Neutrophil (primary cell): ENCODE measurements at regions not wholly inside any gene's neighbourhood (a gene's known extent, or its start where the extent isn't known, plus 50 kb on each side); places are given as distances from the start of the nearest gene placed in this dataset.
"Not testable (repeated sequence)": the region's sequence is repeated elsewhere in the genome, so short reads cannot be mapped to it uniquely, and the experiment has no call there.

Experiments used
- H3K27ac ChIP-seq: fragments of 200-600 bp; sonication (generic); 2 replicates; pipeline ENCODE4 v1.5.1; 2016; ENCODE audit warnings: mild to moderate bottlenecking, moderate library complexity
- H3K27me3 ChIP-seq: fragments of 200-600 bp; sonication (generic); 2 replicates; pipeline ENCODE4 v1.6.0; 2016; ENCODE audit warnings: mild to moderate bottlenecking
- H3K36me3 ChIP-seq: fragments of 200-600 bp; sonication (generic); 2 replicates; pipeline ENCODE4 v1.5.1; 2017
- H3K4me1 ChIP-seq, 2 experiments: fragments of 200-600 bp in 1 of 2; sonication (generic) in 1 of 2; 1 replicate in 1 of 2; 2 replicates in 1 of 2; pipeline versions ENCODE4 v1.5.1 to v1.6.1; 2013 to 2016; ENCODE audit warnings: low read depth in 1 of 2, low read length in 1 of 2, mild to moderate bottlenecking in 1 of 2, moderate library complexity in 1 of 2; ENCODE audit not compliant: control insufficient read depth in 1 of 2, insufficient read depth in 1 of 2
- H3K4me3 ChIP-seq, 2 experiments: fragments of 200-600 bp in 1 of 2; sonication (generic) in 1 of 2; 1 replicate in 1 of 2; 2 replicates in 1 of 2; pipeline ENCODE4 v1.5.1; 2013 to 2016; ENCODE audit warnings: low read depth in 1 of 2, low read length in 1 of 2, mild to moderate bottlenecking in 1 of 2, moderate library complexity in 1 of 2
- H3K9me3 ChIP-seq: fragments of 200-600 bp; sonication (generic); 2 replicates; pipeline ENCODE4 v1.5.1; 2016
- TF ChIP-seq, protein P1 (sequence below): fragments of 200-600 bp; sonication (generic); IDR thresholded peaks from 2 replicates; pipeline ENCODE4 v1.5.1; 2016; ENCODE audit warnings: antibody characterized with exemption

DNA sequence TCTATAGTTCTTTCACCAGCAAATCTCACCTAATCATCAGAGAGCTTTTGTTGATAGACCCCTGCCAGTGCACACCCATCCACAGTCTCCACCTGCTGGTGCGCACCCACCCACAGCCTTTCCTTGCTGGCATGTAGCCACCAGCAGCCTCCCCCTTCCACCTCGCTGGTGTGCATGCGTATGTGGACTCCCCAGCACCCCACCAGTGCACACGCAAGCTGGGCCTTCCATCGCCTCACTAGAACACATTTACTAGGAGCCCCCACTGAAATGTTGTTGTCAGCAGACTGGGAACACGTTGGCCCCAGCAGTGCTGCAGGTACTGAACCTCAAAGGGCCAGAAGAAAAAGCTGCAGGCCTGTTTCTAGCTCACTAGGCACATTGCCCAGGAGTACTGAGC, 104.9 kb upstream of the ZWINT start:
- no peaks in the 10 kb centered on the region for H3K4me1 ChIP-seq
- no peak overlapping the region for H3K27ac ChIP-seq
- no peak overlapping the region for H3K4me3 ChIP-seq
- TF ChIP-seq, protein P1, sequence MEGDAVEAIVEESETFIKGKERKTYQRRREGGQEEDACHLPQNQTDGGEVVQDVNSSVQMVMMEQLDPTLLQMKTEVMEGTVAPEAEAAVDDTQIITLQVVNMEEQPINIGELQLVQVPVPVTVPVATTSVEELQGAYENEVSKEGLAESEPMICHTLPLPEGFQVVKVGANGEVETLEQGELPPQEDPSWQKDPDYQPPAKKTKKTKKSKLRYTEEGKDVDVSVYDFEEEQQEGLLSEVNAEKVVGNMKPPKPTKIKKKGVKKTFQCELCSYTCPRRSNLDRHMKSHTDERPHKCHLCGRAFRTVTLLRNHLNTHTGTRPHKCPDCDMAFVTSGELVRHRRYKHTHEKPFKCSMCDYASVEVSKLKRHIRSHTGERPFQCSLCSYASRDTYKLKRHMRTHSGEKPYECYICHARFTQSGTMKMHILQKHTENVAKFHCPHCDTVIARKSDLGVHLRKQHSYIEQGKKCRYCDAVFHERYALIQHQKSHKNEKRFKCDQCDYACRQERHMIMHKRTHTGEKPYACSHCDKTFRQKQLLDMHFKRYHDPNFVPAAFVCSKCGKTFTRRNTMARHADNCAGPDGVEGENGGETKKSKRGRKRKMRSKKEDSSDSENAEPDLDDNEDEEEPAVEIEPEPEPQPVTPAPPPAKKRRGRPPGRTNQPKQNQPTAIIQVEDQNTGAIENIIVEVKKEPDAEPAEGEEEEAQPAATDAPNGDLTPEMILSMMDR, result no peak
- no peaks in the 10 kb centered on the region for H3K27me3 ChIP-seq
- no peaks in the 10 kb centered on the region for H3K36me3 ChIP-seq
- no peaks in the 10 kb centered on the region for H3K9me3 ChIP-seq

DNA sequence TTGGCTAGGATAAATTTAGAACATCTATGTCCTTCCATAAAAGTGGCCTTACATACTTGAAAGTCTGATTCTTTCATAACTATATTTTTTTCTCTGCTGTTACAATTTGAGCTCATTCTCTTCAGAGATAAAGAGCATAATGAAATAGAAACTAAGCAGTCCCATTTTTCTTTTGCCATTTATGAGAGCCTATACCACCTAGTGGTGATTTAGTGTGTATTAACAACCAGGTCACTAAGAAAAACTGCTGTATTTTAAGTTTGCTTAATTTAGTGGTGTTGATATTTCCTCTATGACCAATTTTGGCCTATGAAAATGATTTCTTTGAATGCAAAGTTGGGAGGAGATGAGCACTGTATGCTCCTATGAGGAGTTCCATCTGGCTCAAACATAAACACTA, 88.7 kb upstream of the ZWINT start:
- H3K27me3 ChIP-seq, result no peaks in the 10 kb centered on the region
- TF ChIP-seq, protein P1, result no peak
- no peak overlapping the region for H3K27ac ChIP-seq
- H3K36me3 ChIP-seq, result no peaks in the 10 kb centered on the region
- no peaks in the 10 kb centered on the region for H3K9me3 ChIP-seq
- H3K4me3 ChIP-seq, result no peak overlapping the region
- H3K4me1 ChIP-seq, result no peaks in the 10 kb centered on the region

DNA sequence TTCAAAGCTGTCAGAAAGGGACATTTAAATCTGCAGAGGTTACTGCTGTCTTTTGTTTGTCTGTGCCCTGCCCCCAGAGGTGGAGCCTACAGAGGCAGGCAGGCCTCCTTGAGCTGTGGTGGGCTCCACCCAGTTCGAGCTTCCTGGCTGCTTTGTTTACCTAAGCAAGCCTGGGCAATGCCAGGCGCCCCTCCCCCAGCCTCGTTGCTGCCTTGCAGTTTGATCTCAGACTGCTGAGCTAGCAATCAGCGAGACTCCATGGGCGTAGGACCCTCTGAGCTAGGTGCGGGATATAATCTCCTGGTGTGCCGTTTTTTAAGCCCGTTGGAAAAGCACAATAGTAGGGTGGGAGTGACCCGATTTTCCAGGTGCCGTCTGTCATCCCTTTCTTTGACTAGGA, 86.6 kb upstream of the ZWINT start:
- not testable (repeated sequence) for H3K27me3 ChIP-seq, H3K4me3 ChIP-seq, H3K9me3 ChIP-seq, H3K36me3 ChIP-seq, H3K4me1 ChIP-seq, H3K27ac ChIP-seq

DNA sequence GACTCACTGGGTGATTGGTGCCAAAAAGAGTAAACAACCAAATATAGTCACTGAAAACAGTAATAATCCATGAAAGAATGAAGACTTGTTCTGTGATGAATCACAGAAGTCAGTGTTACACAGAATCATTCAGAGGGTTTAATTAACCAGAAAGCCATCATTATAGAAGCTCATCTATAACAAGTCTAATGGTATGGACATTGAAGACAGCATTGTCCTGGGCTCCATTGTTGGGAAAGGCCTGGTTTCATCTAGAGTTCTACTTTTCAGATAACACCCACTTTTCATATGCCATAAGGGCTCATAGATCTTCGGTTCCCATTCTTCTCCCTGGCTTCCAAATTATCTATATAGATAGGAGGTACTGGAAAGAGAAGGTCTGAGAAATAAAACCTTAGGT, 80.3 kb upstream of the ZWINT start:
- not testable (repeated sequence) for H3K27me3 ChIP-seq, H3K9me3 ChIP-seq, H3K4me3 ChIP-seq, H3K27ac ChIP-seq, H3K36me3 ChIP-seq, H3K4me1 ChIP-seq
